ENCODE measurements at regions not wholly inside any gene's neighbourhood (a gene's known extent, or its start where the extent isn't known, plus 50 kb on each side); places are given as distances from the start of the nearest gene placed in this dataset.
"Not testable (repeated sequence)": the region's sequence is repeated elsewhere in the genome, so short reads cannot be mapped to it uniquely, and the experiment has no call there.

- DNase-seq (ENCODE audit: low spot score): no peak
Observed at GRCh38 chr5:29042152-29042551, 2003.8 kb upstream of the CDH9 start.

GRCh38 chr5:29040404-29040803, 2002.0 kb upstream of the CDH9 start:
- DNase-seq (ENCODE audit: low spot score): no peak

- DNase-seq (ENCODE audit: low spot score): no peak
Observed at GRCh38 chr5:29039994-29040393, 2001.6 kb upstream of the CDH9 start.

- DNase-seq (ENCODE audit: low spot score): no peak
Observed at GRCh38 chr5:29037716-29038115, 1999.3 kb upstream of the CDH9 start.

- no peak for DNase-seq (ENCODE audit: low spot score)
Observed at GRCh38 chr5:29024052-29024451, 1985.7 kb upstream of the CDH9 start.

GRCh38 chr5:29023541-29023940, 1985.2 kb upstream of the CDH9 start:
- no peak for DNase-seq (ENCODE audit: low spot score)

- no peak for DNase-seq (ENCODE audit: low spot score)
Observed at GRCh38 chr5:29017501-29017900, 1979.1 kb upstream of the CDH9 start.

- DNase-seq (ENCODE audit: low spot score): no peak
Observed at GRCh38 chr5:29016067-29016466, 1977.7 kb upstream of the CDH9 start.

GRCh38 chr5:29015523-29015922, 1977.1 kb upstream of the CDH9 start:
- no peak for DNase-seq (ENCODE audit: low spot score)

- no peak for DNase-seq (ENCODE audit: low spot score)
Observed at GRCh38 chr5:29005386-29005785, 1967.0 kb upstream of the CDH9 start.

GRCh38 chr5:29002481-29002880, 1964.1 kb upstream of the CDH9 start:
- DNase-seq (ENCODE audit: low spot score): no peak

GRCh38 chr5:29001666-29002065, 1963.3 kb upstream of the CDH9 start:
- DNase-seq (ENCODE audit: low spot score): no peak

- DNase-seq (ENCODE audit: low spot score): no peak
Observed at GRCh38 chr5:28984639-28985038, 1946.3 kb upstream of the CDH9 start.

GRCh38 chr5:28975508-28975907, 1937.1 kb upstream of the CDH9 start:
- no peak for DNase-seq (ENCODE audit: low spot score)

- no peak for DNase-seq (ENCODE audit: low spot score)
Observed at GRCh38 chr5:28967848-28968247, 1929.5 kb upstream of the CDH9 start.

GRCh38 chr5:28961816-28962215, 1923.4 kb upstream of the CDH9 start:
- DNase-seq (ENCODE audit: low spot score): no peak

- no peak for DNase-seq (ENCODE audit: low spot score)
Observed at GRCh38 chr5:28958581-28958980, 1920.2 kb upstream of the CDH9 start.

GRCh38 chr5:28957450-28957849, 1919.1 kb upstream of the CDH9 start:
- DNase-seq (ENCODE audit: low spot score): no peak

- DNase-seq (ENCODE audit: low spot score): no peak
Observed at GRCh38 chr5:28954074-28954473, 1915.7 kb upstream of the CDH9 start.

- no peak for DNase-seq (ENCODE audit: low spot score)
Observed at GRCh38 chr5:28947865-28948264, 1909.5 kb upstream of the CDH9 start.

GRCh38 chr5:28945859-28946258, 1907.5 kb upstream of the CDH9 start:
- no peak for DNase-seq (ENCODE audit: low spot score)

GRCh38 chr5:28929366-28929765, 1891.0 kb upstream of the CDH9 start:
- DNase-seq (ENCODE audit: low spot score): not testable (repeated sequence)

- DNase-seq (ENCODE audit: low spot score): not testable (repeated sequence)
Observed at GRCh38 chr5:28928327-28928790, 1890.0 kb upstream of the CDH9 start.

GRCh38 chr5:28927559-28928326, 1889.4 kb upstream of the CDH9 start:
- DNase-seq (ENCODE audit: low spot score): no peak

Measured in cerebellar cortex (tissue), 1 donor.